ENCODE measurements at regions not wholly inside any gene's neighbourhood (a gene's known extent, or its start where the extent isn't known, plus 50 kb on each side); places are given as distances from the start of the nearest gene placed in this dataset.
"Not testable (repeated sequence)": the region's sequence is repeated elsewhere in the genome, so short reads cannot be mapped to it uniquely, and the experiment has no call there.

DNA sequence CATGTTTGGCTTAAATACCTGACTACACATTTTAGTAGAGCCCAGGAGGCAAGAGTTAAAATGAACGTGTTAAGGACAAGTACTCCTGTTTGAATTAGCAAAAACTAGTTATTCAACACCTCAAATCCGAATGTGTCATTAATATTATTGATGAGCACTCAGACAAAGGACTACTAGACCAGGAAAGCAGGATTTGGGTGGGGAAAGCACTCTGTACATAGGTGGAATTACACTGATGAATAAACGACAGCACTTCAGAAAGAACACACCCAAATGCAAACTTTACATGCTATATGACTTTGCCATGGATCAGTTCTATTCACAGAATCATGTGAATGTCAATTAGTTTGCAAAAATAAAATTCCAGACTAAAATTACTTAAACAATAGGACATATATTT is 95.1 kb upstream of the CAV2 start:
- Histone ChIP-seq H3K9me3 (ENCODE audit: control insufficient read depth in 1 of 2, low read length in 2 of 2) (no peaks in the 10 kb centered on the region), H3K4me3 (ENCODE audit: low read depth in 1 of 2, low read length in 2 of 2) (no peak overlapping the region), H3K4me1 (ENCODE audit: control insufficient read depth in 1 of 2, insufficient read depth in 2 of 2, low read length in 2 of 2) (no peaks in the 10 kb centered on the region), H3K36me3 (ENCODE audit: control insufficient read depth in 1 of 2, insufficient read depth in 2 of 2, low read length in 2 of 2) (no peaks in the 10 kb centered on the region), H3K27me3 (ENCODE audit: low read depth, low read length) (no peaks in the 10 kb centered on the region), H3K27ac (ENCODE audit: low read length) (no peak overlapping the region)

DNA sequence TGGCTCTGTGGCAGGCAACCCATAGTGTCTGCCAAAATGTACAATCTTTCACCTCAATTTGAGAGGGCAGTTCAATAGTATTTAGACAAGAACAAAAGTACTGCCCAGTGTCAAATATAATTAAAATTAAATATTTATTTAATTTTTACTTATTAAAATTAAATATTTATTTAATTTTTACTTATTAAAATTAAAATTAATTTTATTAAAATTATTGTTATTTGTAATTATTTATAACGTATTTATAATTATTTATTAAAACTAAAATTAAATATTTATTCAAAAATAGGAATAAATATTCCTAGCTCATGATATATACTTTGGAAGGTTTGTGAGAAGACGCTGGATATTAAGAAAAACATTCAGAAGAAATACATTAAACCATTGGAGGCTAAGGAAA is 93.7 kb upstream of the CAV2 start:
- no peaks in the 10 kb centered on the region for H3K4me1 ChIP-seq (ENCODE audit: control insufficient read depth in 1 of 2, insufficient read depth in 2 of 2, low read length in 2 of 2)
- no peaks in the 10 kb centered on the region for H3K9me3 ChIP-seq (ENCODE audit: control insufficient read depth in 1 of 2, low read length in 2 of 2)
- no peak overlapping the region for H3K27ac ChIP-seq (ENCODE audit: low read length)
- no peaks in the 10 kb centered on the region for H3K36me3 ChIP-seq (ENCODE audit: control insufficient read depth in 1 of 2, insufficient read depth in 2 of 2, low read length in 2 of 2)
- no peaks in the 10 kb centered on the region for H3K27me3 ChIP-seq (ENCODE audit: low read depth, low read length)
- H3K4me3 ChIP-seq (ENCODE audit: low read depth in 1 of 2, low read length in 2 of 2): no peak overlapping the region

DNA sequence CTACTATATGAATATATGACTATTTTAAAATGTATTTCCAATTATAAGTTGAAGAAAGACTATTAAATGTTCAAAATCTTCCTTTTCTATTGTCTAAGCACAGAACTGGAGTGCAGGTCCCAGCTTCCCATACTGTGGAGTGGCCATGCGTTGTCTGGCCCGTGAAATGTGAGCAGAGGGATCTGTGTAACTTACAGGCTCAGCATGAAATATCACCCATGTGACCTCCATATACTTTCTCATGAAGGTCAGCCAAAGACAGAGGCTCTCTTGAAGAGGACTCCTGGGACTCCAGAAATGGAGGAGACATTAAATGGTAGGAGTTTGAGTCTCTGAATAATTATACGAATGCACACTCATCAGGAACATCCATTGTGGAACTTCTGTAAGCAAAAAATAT is 92.4 kb upstream of the CAV2 start:
- Histone ChIP-seq H3K4me1 (ENCODE audit: control insufficient read depth in 1 of 2, insufficient read depth in 2 of 2, low read length in 2 of 2) (no peaks in the 10 kb centered on the region), H3K4me3 (ENCODE audit: low read depth in 1 of 2, low read length in 2 of 2) (no peak overlapping the region), H3K9me3 (ENCODE audit: control insufficient read depth in 1 of 2, low read length in 2 of 2) (no peaks in the 10 kb centered on the region), H3K27me3 (ENCODE audit: low read depth, low read length) (no peaks in the 10 kb centered on the region), H3K27ac (ENCODE audit: low read length) (no peak overlapping the region), H3K36me3 (ENCODE audit: control insufficient read depth in 1 of 2, insufficient read depth in 2 of 2, low read length in 2 of 2) (no peaks in the 10 kb centered on the region)

DNA sequence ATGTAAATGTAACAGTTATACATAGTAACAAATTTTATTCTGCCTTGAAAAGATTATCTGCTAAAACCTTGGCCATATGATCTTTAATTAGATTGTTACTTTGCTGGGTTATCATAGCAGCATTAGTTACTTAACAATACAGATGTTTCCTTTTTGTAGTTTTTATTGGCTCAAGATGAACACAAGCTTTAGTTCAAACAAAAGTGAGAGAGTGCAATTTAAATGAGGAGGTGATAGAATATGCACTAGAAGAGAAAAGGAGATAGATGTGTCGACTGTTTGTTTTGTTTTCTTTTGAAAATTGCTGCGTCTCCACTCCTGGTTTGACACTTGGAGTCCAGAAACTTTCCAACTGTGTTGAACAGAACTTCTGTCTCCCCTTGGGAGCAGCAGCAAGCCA is 91.4 kb upstream of the CAV2 start:
- Histone ChIP-seq H3K4me3 (ENCODE audit: low read depth in 1 of 2, low read length in 2 of 2) (no peak overlapping the region), H3K4me1 (ENCODE audit: control insufficient read depth in 1 of 2, insufficient read depth in 2 of 2, low read length in 2 of 2) (no peaks in the 10 kb centered on the region), H3K27ac (ENCODE audit: low read length) (no peak overlapping the region), H3K27me3 (ENCODE audit: low read depth, low read length) (no peaks in the 10 kb centered on the region), H3K9me3 (ENCODE audit: control insufficient read depth in 1 of 2, low read length in 2 of 2) (no peaks in the 10 kb centered on the region), H3K36me3 (ENCODE audit: control insufficient read depth in 1 of 2, insufficient read depth in 2 of 2, low read length in 2 of 2) (no peaks in the 10 kb centered on the region)

DNA sequence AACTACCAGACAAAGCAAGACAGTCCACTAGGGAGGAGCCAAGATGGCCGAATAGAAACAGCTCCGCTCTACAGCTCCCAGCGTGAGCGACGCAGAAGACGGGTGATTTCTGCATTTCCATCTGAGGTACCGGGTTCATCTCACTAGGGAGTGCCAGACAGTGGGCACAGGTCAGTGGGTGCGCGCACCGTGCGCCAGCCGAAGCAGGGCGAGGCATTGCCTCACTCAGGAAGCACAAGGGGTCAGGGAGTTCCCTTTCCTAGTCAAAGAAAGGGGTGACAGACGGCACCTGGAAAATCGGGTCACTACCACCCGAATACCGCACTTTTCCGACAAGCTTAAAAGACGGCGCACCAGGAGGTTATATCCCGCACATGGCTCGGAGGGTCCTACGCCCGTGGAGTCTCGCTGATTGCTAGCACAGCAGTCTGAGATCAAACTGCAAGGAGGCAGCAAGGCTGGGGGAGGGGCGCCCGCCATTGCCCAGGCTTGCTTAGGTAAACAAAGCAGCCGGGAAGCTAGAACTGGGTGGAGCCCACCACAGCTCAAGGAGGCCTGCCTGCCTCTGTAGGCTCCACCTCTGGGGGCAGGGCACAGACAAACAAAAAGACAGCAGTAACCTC is 90.6 kb upstream of the CAV2 start:
- H3K36me3 ChIP-seq (ENCODE audit: control insufficient read depth in 1 of 2, insufficient read depth in 2 of 2, low read length in 2 of 2); H3K4me1 ChIP-seq (ENCODE audit: control insufficient read depth in 1 of 2, insufficient read depth in 2 of 2, low read length in 2 of 2); H3K4me3 ChIP-seq (ENCODE audit: low read depth in 1 of 2, low read length in 2 of 2); H3K27ac ChIP-seq (ENCODE audit: low read length); H3K27me3 ChIP-seq (ENCODE audit: low read depth, low read length); H3K9me3 ChIP-seq (ENCODE audit: control insufficient read depth in 1 of 2, low read length in 2 of 2): not testable (repeated sequence)

DNA sequence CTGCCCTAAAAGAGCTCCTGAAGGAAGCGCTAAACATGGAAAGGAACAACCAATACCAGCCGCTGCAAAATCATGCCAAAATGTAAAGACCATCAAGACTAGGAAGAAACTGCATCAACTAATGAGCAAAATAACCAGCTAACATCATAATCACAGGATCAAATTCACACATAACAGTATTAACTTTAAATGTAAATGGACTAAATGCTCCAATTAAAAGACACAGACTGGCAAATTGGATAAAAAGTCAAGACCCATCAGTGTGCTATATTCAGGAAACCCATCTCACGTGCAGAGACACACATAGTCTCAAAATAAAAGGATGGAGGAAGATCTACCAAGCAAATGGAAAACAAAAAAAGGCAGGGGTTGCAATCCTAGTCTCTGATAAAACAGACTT is 88.8 kb upstream of the CAV2 start:
- H3K27me3 ChIP-seq (ENCODE audit: low read depth, low read length); H3K27ac ChIP-seq (ENCODE audit: low read length); H3K9me3 ChIP-seq (ENCODE audit: control insufficient read depth in 1 of 2, low read length in 2 of 2); H3K36me3 ChIP-seq (ENCODE audit: control insufficient read depth in 1 of 2, insufficient read depth in 2 of 2, low read length in 2 of 2); H3K4me1 ChIP-seq (ENCODE audit: control insufficient read depth in 1 of 2, insufficient read depth in 2 of 2, low read length in 2 of 2); H3K4me3 ChIP-seq (ENCODE audit: low read depth in 1 of 2, low read length in 2 of 2): not testable (repeated sequence)

DNA sequence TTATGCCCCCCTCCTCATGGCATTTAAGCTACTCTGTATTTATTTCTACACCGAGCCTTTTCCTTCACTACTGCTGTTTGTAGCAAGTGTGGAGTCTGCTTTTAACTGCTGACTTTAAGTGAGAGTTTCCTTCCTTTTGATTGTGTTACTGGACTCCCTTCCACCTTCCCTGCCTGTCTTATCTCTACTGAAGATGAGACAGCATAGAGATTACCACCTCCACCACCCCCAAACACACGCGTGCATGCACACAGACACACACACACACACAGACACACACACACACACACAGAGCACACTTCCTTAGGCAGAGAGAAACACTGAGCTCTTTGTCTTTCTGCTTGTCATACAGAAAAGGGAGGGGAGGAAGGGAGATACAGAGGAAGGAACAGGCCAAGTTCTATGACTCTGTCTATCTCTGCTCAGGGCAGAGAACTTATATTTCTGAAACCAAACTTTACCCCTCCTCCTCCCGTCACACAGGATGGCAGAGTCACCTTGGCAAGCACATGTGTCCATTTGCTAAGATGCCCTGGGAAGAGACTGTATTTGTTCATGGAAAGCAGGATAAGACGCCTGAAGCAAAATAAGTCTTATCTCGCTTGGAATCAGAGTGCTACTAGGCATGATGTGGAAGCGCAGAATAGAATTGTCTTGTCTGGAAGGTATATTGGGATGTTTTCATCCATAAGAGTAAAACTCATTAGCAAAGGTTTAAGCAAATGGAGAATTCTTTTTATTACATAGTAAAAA is 81.8 kb upstream of the CAV2 start:
- no peaks in the 10 kb centered on the region for H3K4me1 ChIP-seq (ENCODE audit: control insufficient read depth in 1 of 2, insufficient read depth in 2 of 2, low read length in 2 of 2)
- H3K27ac ChIP-seq (ENCODE audit: low read length): no peak overlapping the region
- no peaks in the 10 kb centered on the region for H3K27me3 ChIP-seq (ENCODE audit: low read depth, low read length)
- no peak overlapping the region for H3K4me3 ChIP-seq (ENCODE audit: low read depth in 1 of 2, low read length in 2 of 2)
- no peaks in the 10 kb centered on the region for H3K36me3 ChIP-seq (ENCODE audit: control insufficient read depth in 1 of 2, insufficient read depth in 2 of 2, low read length in 2 of 2)
- no peaks in the 10 kb centered on the region for H3K9me3 ChIP-seq (ENCODE audit: control insufficient read depth in 1 of 2, low read length in 2 of 2)

DNA sequence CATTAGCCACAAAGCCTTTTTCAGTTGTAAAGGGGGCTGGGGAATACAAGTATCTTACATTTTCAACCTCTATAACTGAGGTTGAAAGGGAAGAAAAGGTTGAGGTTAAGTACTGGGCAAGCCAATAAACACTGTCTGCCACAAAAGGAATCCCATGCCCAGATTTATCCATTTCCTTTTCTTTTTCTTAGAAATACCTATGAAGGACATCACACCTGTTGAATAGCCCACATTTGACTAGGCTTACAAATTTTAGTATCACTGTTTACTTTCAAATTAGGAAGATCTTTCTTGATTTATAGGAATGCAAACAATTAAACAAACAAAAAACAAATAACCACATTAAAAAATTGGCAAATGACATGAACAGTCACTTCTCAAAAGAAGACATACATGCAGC is 81.0 kb upstream of the CAV2 start:
- H3K4me3 ChIP-seq (ENCODE audit: low read depth in 1 of 2, low read length in 2 of 2): no peak overlapping the region
- H3K4me1 ChIP-seq (ENCODE audit: control insufficient read depth in 1 of 2, insufficient read depth in 2 of 2, low read length in 2 of 2): no peaks in the 10 kb centered on the region
- H3K27ac ChIP-seq (ENCODE audit: low read length): no peak overlapping the region
- no peaks in the 10 kb centered on the region for H3K27me3 ChIP-seq (ENCODE audit: low read depth, low read length)
- no peaks in the 10 kb centered on the region for H3K9me3 ChIP-seq (ENCODE audit: control insufficient read depth in 1 of 2, low read length in 2 of 2)
- no peaks in the 10 kb centered on the region for H3K36me3 ChIP-seq (ENCODE audit: control insufficient read depth in 1 of 2, insufficient read depth in 2 of 2, low read length in 2 of 2)

DNA sequence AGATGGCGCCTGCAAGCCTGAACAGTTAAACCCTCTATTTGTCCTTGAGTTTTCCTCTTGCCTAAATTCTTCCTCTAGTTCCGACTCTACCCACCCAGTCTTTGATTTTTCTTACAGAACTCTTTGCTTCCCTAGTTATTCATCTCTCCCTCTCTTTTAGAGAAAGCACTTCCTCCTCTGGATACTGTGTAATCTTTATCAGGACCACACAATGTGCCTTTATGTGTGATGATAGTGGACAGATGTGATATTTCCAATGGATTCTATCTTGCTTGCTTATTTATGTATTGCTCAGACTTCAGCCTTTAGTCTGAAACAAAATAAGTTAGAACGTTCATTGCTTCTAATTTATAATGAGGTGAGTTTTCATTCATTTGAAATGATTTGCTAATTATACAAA is 79.5 kb upstream of the CAV2 start:
- H3K4me1 ChIP-seq (ENCODE audit: control insufficient read depth in 1 of 2, insufficient read depth in 2 of 2, low read length in 2 of 2): no peaks in the 10 kb centered on the region
- no peaks in the 10 kb centered on the region for H3K27me3 ChIP-seq (ENCODE audit: low read depth, low read length)
- H3K4me3 ChIP-seq (ENCODE audit: low read depth in 1 of 2, low read length in 2 of 2): no peak overlapping the region
- no peaks in the 10 kb centered on the region for H3K36me3 ChIP-seq (ENCODE audit: control insufficient read depth in 1 of 2, insufficient read depth in 2 of 2, low read length in 2 of 2)
- no peaks in the 10 kb centered on the region for H3K9me3 ChIP-seq (ENCODE audit: control insufficient read depth in 1 of 2, low read length in 2 of 2)
- H3K27ac ChIP-seq (ENCODE audit: low read length): no peak overlapping the region

DNA sequence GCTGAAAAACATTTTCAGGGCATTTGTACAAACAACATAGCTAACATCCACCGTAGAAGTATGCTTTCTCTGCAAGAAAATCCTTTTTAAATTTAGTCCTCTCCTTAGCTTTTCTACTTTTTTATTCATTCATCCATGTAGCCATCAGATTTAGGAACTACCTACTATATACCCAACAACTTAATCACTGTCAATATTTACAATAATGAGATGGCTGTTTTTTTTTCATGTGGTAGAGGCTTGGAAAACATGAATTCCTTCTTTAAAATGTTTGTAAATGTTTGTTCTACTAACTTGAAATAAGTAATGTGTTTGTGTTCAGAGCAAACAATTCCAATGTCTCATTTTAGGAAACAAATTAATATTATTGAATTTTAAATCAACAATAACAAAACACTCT is 78.2 kb upstream of the CAV2 start:
- Histone ChIP-seq H3K27ac (ENCODE audit: low read length) (no peak overlapping the region), H3K36me3 (ENCODE audit: control insufficient read depth in 1 of 2, insufficient read depth in 2 of 2, low read length in 2 of 2) (no peaks in the 10 kb centered on the region), H3K4me3 (ENCODE audit: low read depth in 1 of 2, low read length in 2 of 2) (no peak overlapping the region), H3K4me1 (ENCODE audit: control insufficient read depth in 1 of 2, insufficient read depth in 2 of 2, low read length in 2 of 2) (no peaks in the 10 kb centered on the region), H3K9me3 (ENCODE audit: control insufficient read depth in 1 of 2, low read length in 2 of 2) (no peaks in the 10 kb centered on the region), H3K27me3 (ENCODE audit: low read depth, low read length) (no peaks in the 10 kb centered on the region)

DNA sequence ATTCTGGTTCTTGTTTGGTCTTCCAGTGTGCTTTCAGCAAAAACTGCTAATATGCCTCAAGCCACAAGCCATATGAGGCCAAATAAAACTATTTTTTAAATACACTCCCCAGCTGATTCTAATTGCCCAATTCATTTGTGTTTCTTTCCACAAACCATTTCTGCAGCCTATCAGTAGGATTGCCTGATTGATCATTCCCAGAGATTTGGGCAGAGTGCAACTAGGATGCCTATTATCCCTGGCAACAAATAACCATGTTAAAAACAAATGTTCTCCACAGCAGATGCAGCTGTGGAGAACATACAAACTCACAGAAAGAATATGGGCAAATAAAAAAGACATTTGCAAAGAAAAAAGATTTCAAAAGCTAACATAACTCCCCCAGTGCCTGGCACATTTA is 76.9 kb upstream of the CAV2 start:
- H3K9me3 ChIP-seq (ENCODE audit: control insufficient read depth in 1 of 2, low read length in 2 of 2): no peaks in the 10 kb centered on the region
- H3K27me3 ChIP-seq (ENCODE audit: low read depth, low read length): no peaks in the 10 kb centered on the region
- no peak overlapping the region for H3K4me3 ChIP-seq (ENCODE audit: low read depth in 1 of 2, low read length in 2 of 2)
- H3K36me3 ChIP-seq (ENCODE audit: control insufficient read depth in 1 of 2, insufficient read depth in 2 of 2, low read length in 2 of 2): no peaks in the 10 kb centered on the region
- H3K27ac ChIP-seq (ENCODE audit: low read length): no peak overlapping the region
- H3K4me1 ChIP-seq (ENCODE audit: control insufficient read depth in 1 of 2, insufficient read depth in 2 of 2, low read length in 2 of 2): no peaks in the 10 kb centered on the region

DNA sequence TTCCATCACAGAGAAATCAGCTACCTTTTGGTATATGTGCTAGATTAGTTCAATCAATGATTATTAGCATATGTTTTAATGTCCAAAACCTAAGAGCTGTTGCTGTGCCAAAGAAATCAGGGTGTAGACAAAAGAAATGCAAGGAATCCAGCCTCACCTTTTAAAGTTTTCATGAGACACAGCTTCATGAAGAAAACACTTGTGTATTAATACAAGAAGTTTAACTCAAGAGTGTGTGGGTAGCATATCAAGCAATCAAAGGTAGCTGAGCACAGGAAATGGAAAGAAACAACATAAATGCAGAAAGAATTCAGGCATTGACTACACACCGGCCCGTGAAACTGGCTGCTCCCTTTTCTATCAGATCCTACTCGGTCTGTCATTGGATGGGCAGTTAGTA is 76.0 kb upstream of the CAV2 start:
- Histone ChIP-seq H3K4me1 (ENCODE audit: control insufficient read depth in 1 of 2, insufficient read depth in 2 of 2, low read length in 2 of 2) (no peaks in the 10 kb centered on the region), H3K9me3 (ENCODE audit: control insufficient read depth in 1 of 2, low read length in 2 of 2) (no peaks in the 10 kb centered on the region), H3K27ac (ENCODE audit: low read length) (no peak overlapping the region), H3K4me3 (ENCODE audit: low read depth in 1 of 2, low read length in 2 of 2) (no peak overlapping the region), H3K36me3 (ENCODE audit: control insufficient read depth in 1 of 2, insufficient read depth in 2 of 2, low read length in 2 of 2) (no peaks in the 10 kb centered on the region), H3K27me3 (ENCODE audit: low read depth, low read length) (no peaks in the 10 kb centered on the region)
